GM18511 (cell line): ENCODE measurements at regions not wholly inside any gene's neighbourhood (a gene's known extent, or its start where the extent isn't known, plus 50 kb on each side); places are given as distances from the start of the nearest gene placed in this dataset.
"Not testable (repeated sequence)": the region's sequence is repeated elsewhere in the genome, so short reads cannot be mapped to it uniquely, and the experiment has no call there.

Experiments used
- ATAC-seq: cut with Tn5 transposase; IDR thresholded peaks from one replicate; pipeline ENCODE4 v1.9.1; 2021; ENCODE audit warnings: mild to moderate bottlenecking, moderate library complexity; ENCODE audit not compliant: unreplicated experiment

DNA sequence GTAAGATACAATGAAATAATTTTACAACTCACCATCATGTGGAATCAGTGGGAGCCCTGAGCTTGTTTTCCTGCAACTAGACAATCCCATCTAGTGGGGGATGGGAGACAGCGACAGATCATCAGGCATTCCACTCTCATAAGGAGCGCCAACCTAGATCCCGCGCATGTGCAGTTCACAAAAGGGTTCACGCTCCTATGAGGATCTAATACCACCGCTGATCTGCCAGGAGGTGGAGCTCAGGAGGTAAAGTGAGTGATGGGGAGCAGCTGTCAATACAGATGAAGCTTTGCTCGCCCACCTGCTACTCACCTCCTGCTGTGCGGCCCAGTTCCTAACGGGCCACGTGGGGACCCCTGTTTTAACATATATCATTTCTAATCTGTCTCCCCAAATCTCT is 165.7 kb upstream of the MXRA5 start:
- not testable (repeated sequence) for ATAC-seq

DNA sequence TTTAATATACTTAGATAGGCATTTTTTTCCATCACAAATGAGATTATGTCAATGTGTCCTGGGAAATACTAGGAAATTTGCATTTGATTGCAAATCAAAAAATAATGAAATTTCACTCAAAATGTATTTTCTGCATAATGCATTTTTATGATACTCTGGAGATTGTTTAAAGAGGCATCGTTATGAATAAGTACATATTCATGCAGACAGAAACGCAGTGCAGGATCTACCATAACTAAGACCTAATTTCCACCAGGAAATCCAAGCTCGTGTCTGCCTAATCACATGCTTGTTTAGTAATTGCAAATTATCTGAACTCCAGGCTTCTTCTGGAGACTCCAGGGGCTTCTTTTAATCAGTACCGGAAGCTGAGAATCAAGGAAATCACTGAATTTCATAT is 163.5 kb upstream of the MXRA5 start:
- ATAC-seq, result no peak

DNA sequence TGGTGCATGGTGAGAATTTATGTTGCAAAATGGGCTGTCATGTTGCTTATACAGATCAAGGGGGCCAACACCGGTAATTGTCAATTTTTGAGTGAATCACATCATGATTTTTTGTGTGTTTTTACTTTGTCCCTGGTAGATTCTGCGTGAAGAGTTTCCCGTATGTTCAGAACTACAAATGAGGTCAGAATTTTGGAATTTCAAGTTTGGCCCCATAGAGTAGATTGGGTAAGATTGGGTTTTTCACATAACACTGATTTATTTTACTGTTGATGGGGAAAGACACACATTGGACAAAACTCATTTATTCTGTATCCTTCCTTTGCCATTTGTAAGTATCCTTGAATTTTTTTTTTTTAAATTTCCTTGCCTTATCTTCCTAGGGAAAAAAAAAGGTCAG is 158.5 kb upstream of the MXRA5 start:
- ATAC-seq, result no peak

DNA sequence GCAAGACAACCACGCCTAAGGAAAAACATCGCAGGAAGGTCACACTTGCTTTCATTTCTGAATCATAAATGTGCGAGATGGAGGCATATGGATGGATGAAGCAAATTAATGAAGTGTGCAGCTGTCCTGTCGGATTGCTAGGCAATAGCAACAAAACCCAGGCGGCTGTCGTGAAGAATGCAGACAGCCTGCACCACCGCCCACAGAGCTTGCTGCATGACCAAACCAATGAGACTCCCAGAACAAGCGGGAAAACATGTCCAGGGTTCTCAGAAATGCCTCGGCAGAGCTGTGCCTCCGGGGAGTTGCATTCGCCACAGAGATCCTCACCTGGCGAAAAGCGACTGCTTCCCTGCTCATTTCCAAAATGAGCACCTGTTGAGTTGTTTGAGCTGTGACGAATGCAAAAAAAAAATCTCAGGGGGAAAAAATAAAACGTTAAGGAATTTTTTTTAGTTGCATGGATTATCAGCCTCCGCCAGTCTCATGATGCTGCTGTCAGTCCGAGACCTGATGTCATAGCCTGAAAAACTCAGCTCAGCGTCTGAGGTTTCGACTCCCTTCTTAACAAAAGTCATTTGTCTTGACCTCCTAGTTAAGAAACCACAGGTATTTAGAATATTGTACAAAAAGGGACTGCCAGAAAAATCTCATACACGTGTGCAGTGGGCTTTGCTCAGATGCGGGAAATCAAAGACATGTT is 155.5 kb upstream of the MXRA5 start:
- no peak for ATAC-seq

DNA sequence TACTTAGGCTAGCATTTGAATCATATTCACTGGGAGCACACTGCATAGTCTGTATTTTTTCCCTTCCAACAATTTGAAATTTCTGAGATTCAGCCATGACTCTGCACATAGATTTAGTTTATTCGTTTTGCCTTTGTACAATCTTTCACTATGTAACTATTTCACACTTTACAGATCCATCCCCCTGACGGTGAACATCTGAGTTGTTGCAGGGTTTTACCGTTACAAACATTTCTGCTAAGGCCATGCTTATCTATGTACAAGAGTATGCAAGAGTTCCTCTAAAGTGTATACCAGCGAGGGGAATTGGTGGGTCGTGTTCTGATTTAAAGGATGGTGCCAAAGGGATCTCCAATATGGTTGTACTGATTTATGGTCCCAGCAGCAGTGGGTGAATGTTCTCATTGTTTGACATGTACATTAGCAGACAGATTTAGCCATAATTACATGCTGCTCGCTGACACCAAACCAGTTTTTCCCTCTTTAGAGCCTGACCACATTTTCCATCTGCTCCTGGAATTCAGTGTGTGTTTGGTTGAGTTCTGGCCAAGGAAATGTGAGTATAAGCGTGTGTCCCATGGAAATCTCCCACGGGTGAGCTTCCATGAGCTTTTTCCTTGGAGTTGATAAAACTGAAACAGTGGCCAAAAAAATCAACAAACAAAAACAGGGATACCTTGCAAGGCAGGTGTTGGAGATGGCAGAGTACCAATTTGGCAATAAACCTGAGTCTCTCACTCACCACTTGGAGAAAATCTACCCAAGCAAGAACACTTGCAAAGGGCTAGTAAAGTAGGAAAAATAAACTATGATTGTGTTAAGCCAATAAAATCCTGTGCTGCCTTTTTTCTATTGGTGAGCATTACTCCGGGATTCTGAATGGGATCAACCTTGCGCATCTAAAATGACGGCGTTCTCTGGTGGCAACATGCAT is 149.7 kb upstream of the MXRA5 start:
- not testable (repeated sequence) for ATAC-seq

DNA sequence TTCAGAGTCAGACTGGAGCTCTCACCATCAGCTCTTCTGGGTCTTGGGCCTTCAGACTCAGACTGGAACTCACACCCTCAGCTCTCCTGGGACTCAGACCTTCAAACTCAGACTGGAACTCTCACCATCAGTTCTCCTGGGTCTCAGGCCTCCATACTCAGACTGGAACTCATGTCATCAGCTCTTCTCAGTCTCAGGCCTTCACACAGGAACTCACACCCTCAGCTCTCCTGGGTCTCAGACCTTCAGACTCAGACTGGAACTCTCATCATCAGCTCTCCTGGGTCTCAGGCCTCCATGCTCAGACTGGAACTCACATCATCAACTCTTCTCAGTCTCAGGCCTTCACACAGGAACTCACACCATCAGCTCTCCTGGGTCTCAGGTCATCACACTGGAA is 147.2 kb upstream of the MXRA5 start:
- no peak for ATAC-seq

DNA sequence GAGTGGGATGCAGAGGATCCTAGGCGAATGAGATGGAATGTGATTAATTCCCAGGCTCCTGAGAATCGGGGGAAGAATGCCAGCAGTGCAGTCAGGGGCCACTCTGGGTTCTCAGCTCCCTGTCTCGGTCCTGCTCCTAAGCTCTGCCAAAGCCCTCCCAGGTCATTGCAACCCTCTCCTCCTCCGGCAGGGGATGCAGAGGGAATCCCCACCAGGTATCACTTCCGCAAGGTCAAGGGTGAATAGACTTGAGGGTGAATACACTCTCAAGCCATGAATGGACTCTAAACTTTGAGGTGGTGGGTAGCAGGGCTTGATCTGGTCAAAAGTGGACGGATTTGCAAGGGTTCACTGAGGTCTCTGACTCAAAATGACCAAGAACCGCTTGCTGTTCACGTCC is 139.3 kb upstream of the MXRA5 start:
- no peak for ATAC-seq

DNA sequence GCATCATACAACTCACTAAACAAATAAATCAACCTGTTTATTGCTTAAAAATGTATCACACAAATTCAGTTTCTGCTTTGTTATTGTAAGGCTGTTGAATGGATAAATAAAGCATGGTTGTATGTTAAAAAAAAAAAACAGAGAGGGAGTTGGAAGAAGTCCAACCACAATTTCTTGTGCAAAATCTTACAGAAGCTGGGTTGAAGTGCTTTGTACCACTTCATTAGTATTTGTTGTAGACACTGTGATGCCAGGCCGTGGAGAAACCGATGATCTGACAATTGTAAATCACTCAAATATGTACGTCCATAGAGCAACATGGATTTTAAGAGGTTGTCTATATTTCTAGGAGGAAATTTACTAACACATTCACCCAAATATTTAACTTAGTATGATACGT is 132.6 kb upstream of the MXRA5 start:
- ATAC-seq, result no peak

DNA sequence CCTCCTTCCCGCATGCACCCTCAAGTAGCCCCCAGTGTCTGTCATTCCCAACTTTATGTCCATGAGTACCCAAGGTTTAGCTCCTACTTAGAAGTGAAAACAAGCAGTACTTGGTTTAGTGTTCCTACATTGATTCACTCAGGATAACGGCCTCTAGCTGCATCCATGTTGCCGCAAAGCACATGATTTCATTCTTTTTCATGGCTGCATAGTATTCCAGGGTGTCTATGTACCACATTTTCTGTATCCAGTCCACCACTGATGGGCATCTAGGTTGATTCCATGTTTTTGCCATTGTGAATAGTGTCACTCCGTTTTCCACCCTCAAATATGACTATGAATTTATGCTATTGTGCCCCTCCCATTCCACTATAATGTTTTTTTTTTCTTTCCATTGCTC is 130.5 kb upstream of the MXRA5 start:
- ATAC-seq, result no peak

DNA sequence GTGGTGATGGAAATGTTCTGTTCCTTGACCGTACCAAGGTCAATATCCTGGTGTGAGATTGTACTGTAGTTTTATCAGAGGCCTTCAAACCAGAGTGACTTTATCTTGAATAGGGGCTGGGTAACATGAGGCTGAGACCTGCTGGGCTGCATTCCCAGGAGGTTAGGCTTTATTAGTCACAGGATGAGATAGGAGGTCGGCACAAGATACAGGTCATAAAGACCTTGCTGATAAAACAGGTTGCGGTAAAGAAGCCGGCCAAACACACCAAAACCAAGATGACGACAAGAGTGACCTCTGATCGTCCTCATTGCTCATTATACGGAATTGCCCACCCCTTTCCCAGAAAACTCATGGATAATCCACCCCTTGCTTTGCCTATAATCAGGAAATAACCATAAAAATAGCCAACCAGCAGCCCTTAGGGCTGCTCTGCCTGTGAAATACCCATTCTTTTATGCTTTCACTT is 123.8 kb upstream of the MXRA5 start:
- ATAC-seq, result not testable (repeated sequence)

DNA sequence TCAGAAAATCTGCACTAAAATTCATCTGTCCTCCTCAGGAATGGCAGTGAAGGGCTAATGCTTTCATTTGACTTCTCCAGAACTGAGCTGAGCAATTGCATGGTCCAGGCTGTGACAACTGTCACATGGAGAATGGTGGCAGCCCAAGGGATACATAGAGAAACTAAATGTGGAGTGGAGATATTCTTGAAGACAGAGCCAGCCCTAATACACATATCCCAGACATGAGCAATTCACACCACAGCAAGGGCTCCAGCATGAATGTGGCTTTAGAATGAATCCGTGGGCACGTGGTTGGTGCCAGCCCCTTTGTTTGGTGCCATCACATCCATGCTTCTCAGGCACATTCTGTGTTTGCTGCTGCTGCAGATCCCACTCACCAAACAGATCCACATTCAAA is 121.6 kb upstream of the MXRA5 start:
- no peak for ATAC-seq

DNA sequence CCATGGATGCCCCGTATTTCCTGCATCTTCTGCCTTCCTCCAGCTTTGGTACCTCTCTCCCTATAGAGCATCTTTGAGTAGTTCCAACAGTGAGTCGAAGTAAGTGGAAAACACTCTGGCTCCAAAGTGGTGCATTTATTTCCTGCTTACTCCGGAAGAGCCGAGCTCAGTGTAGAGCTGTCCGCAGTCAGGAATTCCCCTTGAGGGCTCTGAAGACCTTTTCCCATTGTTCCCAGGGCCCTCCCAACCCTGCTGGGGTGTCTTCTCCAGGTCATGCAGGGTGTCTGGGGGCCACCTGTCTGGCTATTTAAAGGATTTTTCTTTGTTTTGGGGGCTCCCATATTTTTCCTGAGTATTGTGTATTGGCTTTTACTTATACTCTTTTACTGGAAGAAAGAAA is 118.6 kb upstream of the MXRA5 start:
- no peak for ATAC-seq

DNA sequence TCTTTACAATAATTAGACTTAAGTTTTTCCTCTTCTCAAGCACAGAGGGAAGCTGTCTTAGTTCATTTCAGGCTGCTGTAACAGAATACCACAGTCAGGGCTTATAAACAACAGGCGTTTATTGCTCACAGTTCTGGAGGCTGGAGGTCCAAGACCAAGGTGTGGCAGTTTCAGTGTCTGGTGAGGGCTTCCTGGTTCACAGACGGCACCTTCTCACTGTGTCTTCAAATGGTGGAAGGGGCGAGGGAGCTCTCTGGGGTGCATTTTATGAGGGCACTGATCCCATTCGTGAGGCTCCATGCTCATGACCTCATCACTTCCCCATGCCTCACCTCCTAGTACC is 115.7 kb upstream of the MXRA5 start:
- no peak for ATAC-seq

DNA sequence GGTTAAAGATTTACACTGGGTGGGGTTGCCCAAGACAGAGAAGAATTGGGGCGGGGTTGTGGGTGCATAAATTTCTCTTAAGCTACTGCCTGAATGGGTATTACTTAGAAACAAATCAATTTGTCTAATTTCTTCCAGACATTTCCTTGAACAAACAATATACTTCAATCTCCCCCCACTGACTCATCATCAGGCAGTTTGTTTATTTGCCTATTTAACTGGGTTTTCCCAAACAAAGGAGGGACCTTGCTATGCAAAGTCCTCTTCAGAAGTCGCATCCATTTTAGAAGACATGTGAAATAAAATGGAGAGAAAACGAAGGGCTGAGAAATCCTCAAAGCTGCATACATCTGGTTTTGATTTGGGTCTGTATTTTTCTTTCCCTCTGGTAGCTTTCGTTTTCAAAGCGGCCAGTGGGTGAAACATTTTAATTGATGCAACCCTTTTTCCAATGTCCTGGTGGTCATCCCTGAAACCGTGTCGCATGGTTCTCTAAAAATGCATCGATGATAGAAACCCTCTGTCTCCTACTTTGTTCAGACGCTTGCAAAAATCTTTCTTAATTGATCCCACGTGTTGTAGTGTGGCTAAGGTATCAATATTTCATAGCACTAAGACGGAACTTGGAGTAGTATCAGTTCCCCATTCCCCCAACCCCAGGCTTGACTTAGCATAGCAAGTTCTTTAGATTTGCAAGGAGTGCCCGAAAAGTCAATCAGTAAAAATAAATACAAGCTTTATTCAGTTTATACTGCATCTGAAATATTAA is 115.1 kb upstream of the MXRA5 start:
- ATAC-seq, result peak; percentile 61

DNA sequence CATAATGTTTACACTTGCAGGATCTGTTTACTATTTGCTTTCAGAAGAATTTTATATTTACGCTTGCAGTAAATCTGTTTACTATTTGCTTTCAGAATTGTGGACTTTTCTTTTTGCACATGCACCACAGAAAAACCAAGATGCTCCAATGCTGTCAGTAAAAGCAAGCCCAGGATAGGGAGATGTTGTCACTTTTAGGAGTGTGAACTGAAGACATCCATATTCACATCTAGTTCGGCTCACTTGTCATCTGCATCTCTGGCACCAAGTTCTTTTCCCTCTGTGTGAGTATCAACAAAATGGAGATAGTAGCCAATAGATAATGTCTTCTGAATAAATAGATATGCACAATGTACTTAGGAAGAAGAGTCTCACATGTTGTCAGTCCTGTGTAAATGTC is 109.3 kb upstream of the MXRA5 start:
- ATAC-seq, result no peak

DNA sequence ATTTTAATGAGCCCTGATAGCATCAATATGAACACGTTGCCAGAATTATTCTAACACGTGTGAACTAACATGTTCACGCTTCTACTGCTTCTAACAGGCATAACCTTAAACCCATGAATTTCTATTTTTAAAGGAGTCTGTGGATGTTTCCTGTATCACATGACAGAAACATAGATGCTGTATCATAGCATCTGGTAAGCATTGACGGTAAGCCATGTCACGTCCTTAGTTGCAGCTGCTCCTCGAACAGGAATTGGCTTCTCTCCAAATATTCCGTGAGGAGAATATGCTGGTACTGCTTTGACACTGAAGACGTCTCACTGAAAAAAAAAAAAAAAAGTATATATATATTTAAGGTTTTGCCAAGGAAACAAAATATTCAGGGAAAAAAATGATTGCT is 105.1 kb upstream of the MXRA5 start:
- no peak for ATAC-seq

DNA sequence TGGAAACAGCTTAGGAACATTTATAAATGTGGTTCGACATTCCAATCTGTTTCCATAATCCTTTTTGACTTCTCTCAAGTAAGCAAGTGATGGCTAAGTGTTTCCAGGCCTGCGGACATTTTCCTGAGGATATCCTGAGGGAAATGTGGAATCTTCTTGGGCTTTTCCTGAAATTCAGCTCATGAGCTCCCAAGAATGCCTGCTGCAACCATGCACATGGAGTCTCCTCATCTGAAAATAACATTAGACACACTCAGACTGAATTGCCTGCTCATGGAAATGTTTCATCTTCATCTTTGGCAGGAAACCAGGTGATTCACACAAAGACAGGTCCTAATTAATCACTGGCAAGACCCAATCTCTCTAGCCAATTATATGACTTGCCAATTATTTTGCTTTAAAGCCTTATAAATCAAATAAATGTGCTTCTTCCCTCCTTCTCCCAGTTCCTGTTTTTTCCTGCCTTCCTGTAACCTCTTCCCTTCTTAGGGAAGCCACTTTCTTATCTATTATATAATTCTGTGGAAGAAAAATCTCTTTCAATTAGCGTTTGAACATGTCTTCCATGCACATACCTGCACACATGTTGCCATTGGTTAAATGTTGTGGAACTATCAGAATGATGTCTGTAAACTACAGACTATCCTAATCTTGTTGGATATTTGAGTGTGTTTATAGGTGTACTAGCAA is 104.6 kb upstream of the MXRA5 start:
- ATAC-seq, result no peak

DNA sequence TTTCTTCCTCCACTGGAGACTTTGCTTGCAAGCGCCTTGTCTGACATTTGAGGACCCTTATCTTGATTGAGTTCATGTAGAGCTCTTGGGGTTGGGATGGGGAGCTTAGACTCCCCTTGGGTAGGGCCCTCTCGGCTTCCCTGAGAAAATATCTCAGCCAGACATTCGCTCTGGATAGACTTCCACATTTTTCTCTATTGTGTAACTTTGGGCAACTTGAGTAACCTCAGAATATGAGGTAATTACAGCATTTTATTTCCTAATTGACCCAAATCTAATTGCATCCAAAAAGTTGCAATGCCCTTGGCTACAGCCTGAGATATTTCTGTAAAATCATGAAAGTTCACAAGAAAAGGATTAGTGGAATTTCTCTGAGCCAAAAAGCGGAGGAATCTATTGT is 102.8 kb upstream of the MXRA5 start:
- ATAC-seq, result no peak

DNA sequence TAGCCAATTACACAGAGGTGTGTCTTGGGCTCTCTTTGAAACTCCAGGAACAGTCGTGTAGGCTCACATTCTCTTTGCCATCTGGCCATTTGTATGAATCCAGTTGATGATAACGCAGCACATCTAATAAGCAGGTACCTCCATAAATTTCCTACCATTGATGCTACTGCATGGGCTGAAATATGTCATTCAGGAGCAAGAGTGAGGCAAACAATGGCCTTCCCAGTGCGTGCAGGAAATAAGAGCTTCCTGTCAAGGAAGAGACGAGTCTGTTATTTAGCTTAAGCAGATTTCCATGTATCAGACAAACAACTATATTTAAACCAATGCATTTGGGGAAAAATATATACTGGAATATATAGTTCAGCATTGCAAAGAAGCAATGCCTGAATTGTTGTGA is 102.1 kb upstream of the MXRA5 start:
- ATAC-seq, result no peak

DNA sequence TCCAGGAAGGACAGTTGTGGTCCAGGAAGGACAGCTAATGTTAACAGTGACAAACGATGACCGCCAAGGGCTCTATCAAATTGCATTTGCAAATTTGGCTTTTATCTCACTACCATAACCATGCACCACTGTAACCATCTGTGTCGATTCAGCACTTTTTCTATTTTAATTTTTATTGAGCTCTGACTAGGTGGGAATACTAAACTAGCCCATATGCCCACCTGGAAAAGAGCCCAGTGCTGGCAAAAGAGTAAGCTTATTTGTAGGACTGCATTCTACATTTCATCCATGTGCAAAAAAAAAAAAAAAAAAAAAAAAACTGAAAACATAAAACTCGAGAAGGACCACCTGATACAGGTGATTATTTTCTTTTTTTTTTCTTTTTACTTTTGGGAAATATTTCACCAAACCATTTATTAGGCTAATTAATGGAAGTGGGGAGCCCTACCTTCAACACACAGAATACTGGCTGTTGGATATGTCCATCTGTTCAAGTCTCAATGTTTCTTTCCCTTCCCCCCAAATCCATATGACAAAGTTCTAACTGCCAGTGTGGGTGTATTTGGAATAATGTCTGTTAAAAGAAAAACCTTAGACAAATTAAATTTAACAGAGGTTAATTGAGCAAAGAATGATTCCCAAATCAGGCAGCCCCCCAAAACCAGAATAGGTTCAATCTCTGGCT is 99.5 kb upstream of the MXRA5 start:
- ATAC-seq, result no peak
